ENCODE measurements at regions not wholly inside any gene's neighbourhood (a gene's known extent, or its start where the extent isn't known, plus 50 kb on each side); places are given as distances from the start of the nearest gene placed in this dataset.

DNA sequence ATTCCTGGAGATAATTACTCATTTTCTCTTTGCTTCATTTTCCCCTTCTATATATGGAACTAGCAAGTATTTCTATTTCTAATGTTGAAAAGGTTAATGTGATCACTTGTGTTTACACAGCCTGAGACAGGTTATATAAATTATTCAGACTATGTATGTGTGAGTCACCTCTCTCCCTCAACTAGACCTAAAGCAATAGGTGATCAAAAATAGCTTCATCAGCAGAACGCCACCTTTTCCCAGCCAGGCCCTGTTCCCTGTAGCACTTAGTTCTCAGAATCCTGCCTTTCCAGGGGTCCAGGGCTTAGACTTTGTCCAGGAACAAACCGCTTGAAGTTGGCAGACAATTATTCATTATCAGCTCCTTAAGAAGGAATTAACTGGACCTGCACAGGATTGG lies 125.3 kb upstream of the EXOC2 start:
- TF ChIP-seq, protein P1, sequence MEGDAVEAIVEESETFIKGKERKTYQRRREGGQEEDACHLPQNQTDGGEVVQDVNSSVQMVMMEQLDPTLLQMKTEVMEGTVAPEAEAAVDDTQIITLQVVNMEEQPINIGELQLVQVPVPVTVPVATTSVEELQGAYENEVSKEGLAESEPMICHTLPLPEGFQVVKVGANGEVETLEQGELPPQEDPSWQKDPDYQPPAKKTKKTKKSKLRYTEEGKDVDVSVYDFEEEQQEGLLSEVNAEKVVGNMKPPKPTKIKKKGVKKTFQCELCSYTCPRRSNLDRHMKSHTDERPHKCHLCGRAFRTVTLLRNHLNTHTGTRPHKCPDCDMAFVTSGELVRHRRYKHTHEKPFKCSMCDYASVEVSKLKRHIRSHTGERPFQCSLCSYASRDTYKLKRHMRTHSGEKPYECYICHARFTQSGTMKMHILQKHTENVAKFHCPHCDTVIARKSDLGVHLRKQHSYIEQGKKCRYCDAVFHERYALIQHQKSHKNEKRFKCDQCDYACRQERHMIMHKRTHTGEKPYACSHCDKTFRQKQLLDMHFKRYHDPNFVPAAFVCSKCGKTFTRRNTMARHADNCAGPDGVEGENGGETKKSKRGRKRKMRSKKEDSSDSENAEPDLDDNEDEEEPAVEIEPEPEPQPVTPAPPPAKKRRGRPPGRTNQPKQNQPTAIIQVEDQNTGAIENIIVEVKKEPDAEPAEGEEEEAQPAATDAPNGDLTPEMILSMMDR (conservative IDR thresholded peaks at IDR 0.05 in 1 of 2, IDR thresholded peaks at IDR 0.05 in 1 of 2; ENCODE audit: extremely low read depth in 1 of 2, insufficient read depth in 1 of 2, low read depth in 1 of 2, low read length in 2 of 2) = no peak
- no peak for TF ChIP-seq EZH2 (IDR thresholded peaks at IDR 0.05; ENCODE audit: borderline replicate concordance, low read length)

All from mammary epithelial cell (primary cell).